HFF-Myc (cell line): ENCODE measurements at regions not wholly inside any gene's neighbourhood (a gene's known extent, or its start where the extent isn't known, plus 50 kb on each side); places are given as distances from the start of the nearest gene placed in this dataset.

Source experiments
- DNase-seq: peaks from one replicate; pipeline ENCODE4 v3.0.0-alpha.2; 2011; ENCODE audit warnings: low read depth; ENCODE audit errors: extremely low read depth
- H3K4me3 ChIP-seq: replicated peaks from 2 replicates; pipeline ENCODE4 v1.5.1; 2011; ENCODE audit warnings: low read depth, mild to moderate bottlenecking, control low read depth, low read length
- TF ChIP-seq, protein P1 (sequence below): IDR thresholded peaks from 2 replicates; pipeline ENCODE4 v1.5.1; 2012; ENCODE audit warnings: mild to moderate bottlenecking, low read depth, low read length, control low read depth; ENCODE audit errors: missing control alignments

DNA sequence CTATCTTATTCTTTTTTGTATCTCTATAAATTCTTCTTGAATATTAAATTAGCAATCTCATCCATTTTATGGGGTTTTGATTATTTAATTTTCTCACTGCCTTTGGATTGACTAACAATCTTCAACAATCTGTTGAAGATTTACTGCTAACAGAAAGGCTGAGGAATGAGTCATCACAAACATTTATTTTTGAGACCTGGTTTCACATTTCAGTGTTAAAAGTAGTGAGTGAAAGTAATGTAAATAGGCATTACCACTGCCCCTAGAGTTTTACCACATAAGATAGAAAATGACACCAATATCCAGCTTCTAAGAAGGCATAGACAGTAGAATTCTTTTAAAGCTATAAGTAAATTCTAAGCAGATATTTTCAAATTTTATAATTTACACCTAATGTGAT is 472.8 kb downstream of the OLFM4 start:
- TF ChIP-seq, protein P1, sequence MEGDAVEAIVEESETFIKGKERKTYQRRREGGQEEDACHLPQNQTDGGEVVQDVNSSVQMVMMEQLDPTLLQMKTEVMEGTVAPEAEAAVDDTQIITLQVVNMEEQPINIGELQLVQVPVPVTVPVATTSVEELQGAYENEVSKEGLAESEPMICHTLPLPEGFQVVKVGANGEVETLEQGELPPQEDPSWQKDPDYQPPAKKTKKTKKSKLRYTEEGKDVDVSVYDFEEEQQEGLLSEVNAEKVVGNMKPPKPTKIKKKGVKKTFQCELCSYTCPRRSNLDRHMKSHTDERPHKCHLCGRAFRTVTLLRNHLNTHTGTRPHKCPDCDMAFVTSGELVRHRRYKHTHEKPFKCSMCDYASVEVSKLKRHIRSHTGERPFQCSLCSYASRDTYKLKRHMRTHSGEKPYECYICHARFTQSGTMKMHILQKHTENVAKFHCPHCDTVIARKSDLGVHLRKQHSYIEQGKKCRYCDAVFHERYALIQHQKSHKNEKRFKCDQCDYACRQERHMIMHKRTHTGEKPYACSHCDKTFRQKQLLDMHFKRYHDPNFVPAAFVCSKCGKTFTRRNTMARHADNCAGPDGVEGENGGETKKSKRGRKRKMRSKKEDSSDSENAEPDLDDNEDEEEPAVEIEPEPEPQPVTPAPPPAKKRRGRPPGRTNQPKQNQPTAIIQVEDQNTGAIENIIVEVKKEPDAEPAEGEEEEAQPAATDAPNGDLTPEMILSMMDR = no peak
- H3K4me3 ChIP-seq = no peak overlapping the region
- no peak for DNase-seq

- DNase-seq = no peak
- no peak overlapping the region for H3K4me3 ChIP-seq
- TF ChIP-seq, protein P1 = no peak
These were observed 479.1 kb downstream of the OLFM4 start for GRCh38 chr13:53507741-53508140.

- TF ChIP-seq, protein P1 = no peak
- no peak overlapping the region for H3K4me3 ChIP-seq
- DNase-seq = no peak
These were observed 484.0 kb downstream of the OLFM4 start for GRCh38 chr13:53512635-53513034.

DNA sequence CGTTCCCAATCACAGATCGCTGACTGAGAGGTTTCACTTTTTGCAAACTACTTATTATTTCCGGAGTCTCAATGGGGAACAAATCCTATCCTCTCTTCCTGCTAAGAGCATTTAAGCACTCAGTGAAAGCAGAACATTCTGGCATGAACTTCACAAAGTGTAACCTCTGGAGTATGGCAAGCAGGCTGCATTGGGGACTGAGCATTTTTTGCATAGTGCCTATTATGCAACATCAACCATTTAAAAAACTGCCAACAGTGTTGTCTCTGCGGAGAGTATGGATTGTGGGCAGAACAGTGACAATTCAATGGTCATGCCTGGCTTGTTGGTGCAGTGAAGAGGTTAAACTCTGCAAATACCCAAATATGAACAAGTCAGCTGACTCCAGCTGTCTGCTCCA is 484.6 kb downstream of the OLFM4 start:
- DNase-seq = no peak
- TF ChIP-seq, protein P1 = no peak

GRCh38 chr13:53520132-53520531 is 491.5 kb downstream of the OLFM4 start:
- no peak overlapping the region for H3K4me3 ChIP-seq
- TF ChIP-seq, protein P1 = no peak
- DNase-seq = no peak

More for the DNA sequence above, 484.6 kb downstream of the OLFM4 start:
- H3K4me3 ChIP-seq = no peak overlapping the region

DNA sequence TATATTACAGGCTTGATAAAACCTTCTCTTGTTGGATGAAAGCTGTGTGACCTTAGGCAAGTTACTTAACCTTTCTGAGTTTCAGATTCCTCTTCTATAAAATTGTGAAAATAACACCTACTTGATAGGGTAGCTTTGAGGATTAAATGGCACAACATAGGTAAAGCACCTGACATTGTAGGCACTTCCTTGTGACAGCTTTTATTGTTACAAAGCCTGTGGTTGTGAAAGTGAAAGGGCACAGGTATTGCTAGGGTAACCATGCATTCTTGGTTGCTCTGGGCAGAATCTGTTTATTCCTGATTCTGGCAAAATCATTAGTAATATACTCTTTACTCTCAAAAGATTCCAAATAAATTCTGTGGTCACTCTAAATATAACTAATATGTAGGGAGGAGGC is 493.4 kb downstream of the OLFM4 start:
- DNase-seq = no peak
- no peak overlapping the region for H3K4me3 ChIP-seq
- TF ChIP-seq, protein P1 = no peak

GRCh38 chr13:53537586-53537985 is 509.0 kb downstream of the OLFM4 start:
- H3K4me3 ChIP-seq = no peak overlapping the region
- TF ChIP-seq, protein P1 = no peak
- no peak for DNase-seq
